ENCODE measurements at regions not wholly inside any gene's neighbourhood (a gene's known extent, or its start where the extent isn't known, plus 50 kb on each side); places are given as distances from the start of the nearest gene placed in this dataset.
"Not testable (repeated sequence)": the region's sequence is repeated elsewhere in the genome, so short reads cannot be mapped to it uniquely, and the experiment has no call there.

DNA sequence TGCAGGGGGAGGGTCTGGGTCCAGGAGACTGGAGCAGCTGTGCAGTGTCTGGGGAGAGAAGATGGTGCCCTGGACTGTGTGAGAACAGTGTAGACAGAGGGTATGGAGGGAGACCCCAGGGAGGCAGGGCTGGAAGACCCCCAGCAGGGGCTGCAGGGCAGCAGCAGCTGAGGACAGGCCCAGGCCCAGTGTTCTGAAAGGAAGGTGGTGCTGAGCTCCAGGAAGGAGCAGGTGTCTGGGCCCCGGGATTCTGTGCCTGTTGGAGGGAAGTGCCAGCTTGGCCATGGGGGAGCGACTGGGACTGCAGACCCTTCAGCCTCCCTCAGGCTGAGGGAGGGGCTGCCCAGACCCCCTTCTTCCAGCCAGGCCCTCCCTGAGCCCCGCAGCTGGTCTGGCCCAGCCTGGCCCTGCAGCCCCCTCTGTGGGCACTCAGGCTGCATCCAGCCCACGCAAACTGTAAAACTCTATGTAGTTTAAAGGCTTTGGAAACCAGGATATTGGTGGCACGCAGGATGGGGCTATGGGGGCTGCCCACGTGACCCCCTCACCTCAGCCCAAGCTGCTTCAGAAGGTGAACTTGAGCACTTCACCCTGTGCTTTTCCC, 519.2 kb downstream of the PTPRU start:
- H3K9me3 Mint-ChIP-seq; H3K27ac Mint-ChIP-seq; H3K4me1 Mint-ChIP-seq; H3K36me3 Mint-ChIP-seq; H3K4me3 Mint-ChIP-seq; ATAC-seq (replicated peaks); DNase-seq: not testable (repeated sequence)
- H3K27me3 Mint-ChIP-seq, result peaks cover 14 to 42% of the 10 kb centered on the region in 2 donors

DNA sequence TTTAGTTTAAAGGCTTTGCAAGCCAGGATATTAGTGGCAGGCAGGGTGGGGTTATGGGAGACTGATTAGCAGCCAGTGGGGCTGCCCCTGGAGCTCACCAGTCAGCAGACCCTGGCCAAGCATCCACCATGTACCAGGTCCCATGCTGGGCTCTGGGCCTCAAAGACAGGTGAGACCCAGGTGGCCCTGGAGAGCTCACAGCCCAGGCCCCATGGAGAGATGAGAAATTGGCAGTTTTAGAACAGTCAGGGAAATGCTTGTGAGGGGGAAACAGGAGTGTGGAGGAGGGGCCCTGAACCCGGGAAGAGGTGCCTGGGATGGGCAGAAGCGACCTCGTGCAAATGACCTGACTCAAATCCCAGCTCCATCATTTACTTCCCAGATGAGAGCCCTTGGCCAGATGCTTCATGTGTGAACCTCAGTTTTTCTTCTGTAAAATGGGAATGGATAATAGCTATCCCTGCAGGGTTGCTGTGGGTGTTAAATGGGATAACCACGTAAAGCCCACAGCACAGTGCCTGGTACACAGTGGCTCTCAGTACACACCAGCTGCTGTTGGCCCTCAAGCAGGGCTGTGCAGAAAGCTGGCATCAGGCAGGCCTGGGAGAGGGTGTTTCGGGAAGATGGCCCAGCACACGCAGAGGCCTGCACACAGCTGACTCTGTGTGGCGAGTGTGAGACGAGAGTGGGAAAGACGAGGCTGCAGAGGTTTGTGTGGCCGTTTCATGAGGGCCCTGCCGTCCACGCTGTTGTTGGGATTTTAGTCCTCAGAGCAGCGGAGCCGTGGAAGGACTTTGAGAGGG, 518.5 kb downstream of the PTPRU start:
- no peaks in the 10 kb centered on the region for H3K36me3 Mint-ChIP-seq
- no peak overlapping the region for H3K4me3 Mint-ChIP-seq
- H3K9me3 Mint-ChIP-seq, result no peaks in the 10 kb centered on the region
- no peak for DNase-seq
- ATAC-seq (replicated peaks), result no peak
- no peaks in the 10 kb centered on the region for H3K4me1 Mint-ChIP-seq
- H3K27me3 Mint-ChIP-seq, result peaks cover 14 to 40% of the 10 kb centered on the region in 2 donors
- H3K27ac Mint-ChIP-seq, result no peak overlapping the region

DNA sequence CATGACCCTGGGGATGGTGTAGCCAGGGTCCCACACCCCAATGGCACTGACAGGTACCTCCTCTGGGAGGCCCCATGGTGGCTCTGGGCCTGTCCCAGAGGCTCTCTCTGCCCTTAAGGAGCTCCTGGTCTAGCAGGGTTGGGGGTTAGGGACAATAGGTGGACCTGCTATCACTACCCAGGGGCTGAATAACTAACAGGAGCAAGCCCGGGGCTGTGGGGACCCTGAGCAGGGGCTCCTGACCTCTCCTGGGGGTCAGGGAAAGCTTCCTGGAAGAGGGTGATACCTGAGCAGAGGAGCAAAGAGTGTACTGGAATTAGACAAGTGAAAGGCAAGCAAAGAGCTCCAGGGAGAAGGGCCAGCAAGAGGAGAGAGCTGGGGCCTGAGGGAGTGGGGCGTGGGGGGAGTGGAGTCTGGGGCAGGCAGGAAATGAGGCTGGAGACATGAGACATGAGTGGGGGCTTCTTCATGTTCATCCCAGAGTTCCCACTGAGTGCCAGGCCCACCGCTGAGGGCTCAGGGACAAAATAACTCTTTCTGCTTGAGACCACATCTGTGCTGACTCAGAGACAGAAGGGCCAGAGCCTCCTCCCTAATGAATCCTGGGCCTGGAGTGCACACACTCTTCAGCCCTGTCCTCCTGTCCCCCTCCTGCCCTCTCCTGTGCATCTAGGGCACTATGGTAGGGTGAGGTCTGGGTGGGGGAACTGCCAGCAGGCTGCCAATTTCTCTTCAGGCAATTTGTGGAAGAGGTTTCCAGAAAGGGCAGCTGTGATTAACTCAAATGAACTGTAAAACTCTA, 517.6 kb downstream of the PTPRU start:
- H3K27me3 Mint-ChIP-seq, result peaks cover 14 to 40% of the 10 kb centered on the region in 2 donors
- no peak overlapping the region for H3K27ac Mint-ChIP-seq
- H3K4me3 Mint-ChIP-seq, result no peak overlapping the region
- H3K36me3 Mint-ChIP-seq, result no peaks in the 10 kb centered on the region
- no peaks in the 10 kb centered on the region for H3K4me1 Mint-ChIP-seq
- DNase-seq (no peak), ATAC-seq (replicated peaks) (no peak)
- H3K9me3 Mint-ChIP-seq, result no peaks in the 10 kb centered on the region

DNA sequence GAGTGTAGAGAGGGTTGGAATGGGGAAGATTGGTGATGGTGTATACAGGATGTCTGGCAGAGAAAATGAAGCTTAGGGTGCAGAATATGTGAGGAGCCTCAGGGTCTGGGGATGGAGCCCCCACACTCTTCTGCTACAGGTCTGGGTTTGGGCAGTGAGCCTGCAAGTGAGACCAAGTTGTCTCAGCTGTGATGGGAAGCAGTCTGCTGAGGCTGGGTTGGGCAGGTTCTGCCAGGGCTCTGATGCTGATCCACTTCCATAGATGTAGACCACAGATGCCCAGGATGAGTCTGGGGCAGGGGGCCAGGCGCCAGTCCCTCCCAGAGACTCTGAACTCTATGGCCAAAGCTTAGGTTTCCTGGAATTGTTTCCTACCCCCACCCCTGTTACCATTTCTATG, 516.9 kb downstream of the PTPRU start:
- peaks cover 14 to 40% of the 10 kb centered on the region in 2 donors for H3K27me3 Mint-ChIP-seq
- H3K9me3 Mint-ChIP-seq, result no peaks in the 10 kb centered on the region
- ATAC-seq (replicated peaks), result no peak
- H3K36me3 Mint-ChIP-seq, result no peaks in the 10 kb centered on the region
- H3K27ac Mint-ChIP-seq, result no peak overlapping the region
- no peaks in the 10 kb centered on the region for H3K4me1 Mint-ChIP-seq
- no peak overlapping the region for H3K4me3 Mint-ChIP-seq
- no peak for DNase-seq

DNA sequence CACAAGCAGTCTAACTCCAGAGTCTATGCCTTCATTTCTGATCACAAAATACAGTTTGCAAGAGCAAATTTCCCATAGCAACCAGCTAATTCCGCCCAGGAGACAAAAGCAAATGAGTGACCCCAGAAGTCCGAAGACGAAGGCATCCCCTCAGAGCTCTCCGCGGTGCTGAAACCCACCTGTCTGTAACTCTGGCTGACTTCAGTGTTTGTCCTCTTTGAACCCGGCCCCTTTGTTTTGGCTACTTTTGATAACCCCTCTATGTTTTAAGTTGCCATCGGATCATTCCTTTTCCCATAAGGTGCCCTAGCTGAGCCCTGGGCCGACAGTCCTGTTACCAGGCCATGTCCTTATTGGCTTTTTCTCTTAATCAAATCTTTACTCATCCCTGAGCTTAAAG, 515.8 kb downstream of the PTPRU start:
- no peaks in the 10 kb centered on the region for H3K4me1 Mint-ChIP-seq
- H3K4me3 Mint-ChIP-seq, result no peak overlapping the region
- no peak for ATAC-seq (replicated peaks)
- DNase-seq, result no peak
- no peaks in the 10 kb centered on the region for H3K9me3 Mint-ChIP-seq
- H3K27ac Mint-ChIP-seq, result no peak overlapping the region
- H3K27me3 Mint-ChIP-seq, result peaks cover 14 to 30% of the 10 kb centered on the region in 2 donors
- no peaks in the 10 kb centered on the region for H3K36me3 Mint-ChIP-seq

DNA sequence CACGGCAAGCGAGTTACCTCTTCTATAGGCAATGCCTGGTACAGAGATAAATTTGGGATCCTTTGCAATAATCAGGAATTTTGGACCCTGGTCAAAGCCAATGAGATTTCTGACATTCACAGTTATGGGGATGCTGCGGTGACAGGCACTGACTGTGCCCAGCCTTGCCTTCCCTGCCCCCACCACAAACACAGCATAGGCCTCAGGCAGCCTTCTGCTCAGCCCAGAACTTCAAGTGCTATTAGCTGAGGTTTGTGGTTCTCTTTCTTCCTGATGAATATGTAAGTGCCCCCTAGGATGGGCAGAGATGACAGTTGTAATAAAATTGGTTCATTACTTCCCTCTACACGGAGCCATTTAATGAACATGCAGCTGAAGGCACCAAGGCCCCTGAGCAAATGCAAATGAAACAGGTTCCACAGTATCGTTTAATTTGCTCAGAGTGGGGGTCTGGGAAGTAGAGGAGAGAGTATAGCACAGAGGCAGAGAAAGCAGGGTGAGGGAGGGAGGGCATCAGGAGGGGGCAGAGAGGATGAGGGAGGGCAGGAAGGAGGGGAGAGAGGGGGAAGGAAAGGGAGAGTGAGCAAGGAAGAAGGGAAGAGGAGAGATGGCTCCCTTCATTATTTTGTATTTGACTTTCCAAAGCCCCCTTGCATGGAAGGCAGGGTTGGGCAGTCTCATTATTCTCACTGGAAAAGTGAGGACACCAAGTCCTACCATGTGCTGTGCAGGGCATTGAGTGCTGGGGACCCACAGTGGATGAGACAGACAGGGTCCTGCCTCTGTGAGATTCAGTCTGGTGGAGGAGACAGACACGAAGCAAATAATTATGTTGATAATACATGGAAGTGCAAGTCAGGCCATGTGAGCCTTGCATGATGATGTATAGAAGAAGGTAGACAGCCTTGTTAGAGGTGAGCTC, 513.0 kb downstream of the PTPRU start:
- peaks cover 13 to 24% of the 10 kb centered on the region in 2 donors for H3K27me3 Mint-ChIP-seq
- no peaks in the 10 kb centered on the region for H3K36me3 Mint-ChIP-seq
- H3K27ac Mint-ChIP-seq, result no peak overlapping the region
- no peaks in the 10 kb centered on the region for H3K4me1 Mint-ChIP-seq
- ATAC-seq (replicated peaks), result no peak
- H3K9me3 Mint-ChIP-seq, result no peaks in the 10 kb centered on the region
- H3K4me3 Mint-ChIP-seq, result no peak overlapping the region
- no peak for DNase-seq

DNA sequence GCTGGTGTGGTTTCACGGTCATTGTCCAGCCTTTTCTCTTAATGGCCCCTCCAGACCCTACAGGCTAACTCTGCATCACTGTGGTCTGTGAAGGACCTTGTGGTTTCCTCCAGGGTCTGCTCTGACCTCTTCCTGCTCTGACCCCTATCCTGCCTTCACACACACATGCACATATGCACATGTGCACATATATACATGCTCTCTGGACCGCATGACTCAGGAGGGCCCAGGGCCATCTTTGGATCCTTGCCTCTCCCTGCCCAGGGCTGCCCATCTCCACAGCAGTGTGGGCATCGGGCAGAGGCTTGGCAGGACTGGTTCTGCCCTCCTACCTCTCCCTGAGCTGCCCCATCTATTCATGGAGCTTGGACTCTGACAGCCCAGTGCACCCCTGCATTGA, 510.9 kb downstream of the PTPRU start:
- H3K36me3 Mint-ChIP-seq, result no peaks in the 10 kb centered on the region
- no peak overlapping the region for H3K27ac Mint-ChIP-seq
- no peaks in the 10 kb centered on the region for H3K9me3 Mint-ChIP-seq
- no peak for DNase-seq
- H3K4me1 Mint-ChIP-seq, result no peaks in the 10 kb centered on the region
- ATAC-seq (replicated peaks), result no peak
- H3K4me3 Mint-ChIP-seq, result no peak overlapping the region
- H3K27me3 Mint-ChIP-seq, result peaks cover 6 to 11% of the 10 kb centered on the region in 2 donors

DNA sequence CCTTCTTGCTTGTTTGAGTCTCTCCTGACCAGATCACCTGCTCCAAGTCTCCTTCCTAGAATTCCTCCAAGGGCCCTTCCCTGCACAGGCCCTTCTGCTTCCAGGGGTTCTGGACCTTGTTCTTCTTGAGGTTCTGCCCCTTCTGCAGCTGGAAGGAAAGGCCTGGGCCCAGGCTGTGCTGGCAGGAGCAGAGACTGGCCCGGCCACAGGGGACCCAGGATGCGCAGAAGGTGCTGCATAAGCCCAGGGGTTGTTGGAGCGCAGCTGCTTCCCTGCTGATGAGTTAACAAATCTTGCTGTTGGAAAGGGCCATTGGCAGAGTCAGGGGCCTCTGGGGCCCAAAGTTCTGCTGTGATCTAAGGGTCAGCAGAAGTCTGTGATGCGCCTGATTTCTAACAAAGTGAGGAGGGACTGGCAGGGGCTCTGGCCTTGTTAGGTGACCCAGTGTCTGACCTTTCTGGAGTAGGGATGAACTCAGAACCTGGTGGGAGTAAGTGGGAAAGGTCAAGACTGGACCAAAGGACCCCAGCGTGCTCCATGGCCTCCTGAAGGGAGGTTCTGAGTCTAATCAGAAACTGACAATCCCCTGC, 509.8 kb downstream of the PTPRU start:
- no peak for ATAC-seq (replicated peaks)
- no peak overlapping the region for H3K4me3 Mint-ChIP-seq
- no peak for DNase-seq
- no peaks in the 10 kb centered on the region for H3K36me3 Mint-ChIP-seq
- no peaks in the 10 kb centered on the region for H3K4me1 Mint-ChIP-seq
- H3K9me3 Mint-ChIP-seq, result no peaks in the 10 kb centered on the region
- H3K27me3 Mint-ChIP-seq, result peaks cover 0 to 10% of the 10 kb centered on the region in 2 donors
- no peak overlapping the region for H3K27ac Mint-ChIP-seq

DNA sequence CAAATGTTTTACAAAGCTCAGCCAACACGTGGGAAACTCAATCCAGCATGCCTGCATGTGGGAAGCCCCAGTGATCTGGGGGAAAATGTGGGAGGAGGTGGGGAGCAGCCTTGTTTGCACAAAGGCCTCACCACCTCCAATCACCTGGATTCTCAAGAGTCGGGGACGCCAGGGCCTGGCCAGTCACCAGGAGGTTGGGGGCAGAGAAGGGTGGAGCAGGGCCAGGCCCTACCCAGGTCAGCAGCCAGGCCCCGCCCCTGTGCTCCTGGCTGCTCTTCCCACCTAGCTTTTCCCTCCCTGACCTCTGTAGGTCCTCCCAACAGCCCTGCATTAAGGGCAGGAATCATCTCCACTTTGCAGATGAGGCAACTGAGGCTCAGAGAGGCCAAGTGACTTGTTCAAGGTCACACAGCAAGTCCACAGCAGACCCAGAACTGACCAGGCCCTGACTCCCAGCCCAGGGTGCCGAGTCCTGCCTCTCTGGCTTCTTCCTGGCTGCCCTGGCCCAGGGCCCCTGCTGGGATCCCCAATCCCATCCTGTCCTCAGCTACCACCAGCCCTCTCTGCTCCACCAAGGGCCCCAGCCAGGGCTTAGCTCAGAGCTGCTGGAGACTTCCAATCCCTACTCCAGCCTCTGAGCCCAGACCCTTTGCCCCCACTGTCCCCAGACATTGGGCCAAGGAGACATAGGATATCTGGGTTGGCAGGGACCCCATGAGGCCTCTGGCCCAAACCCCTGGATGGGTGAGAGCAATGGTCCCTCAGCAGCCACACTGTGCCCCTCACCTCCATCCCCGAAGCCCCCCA, 508.6 kb downstream of the PTPRU start:
- no peak overlapping the region for H3K27ac Mint-ChIP-seq
- DNase-seq (no peak), ATAC-seq (replicated peaks) (no peak)
- H3K4me1 Mint-ChIP-seq, result no peaks in the 10 kb centered on the region
- no peaks in the 10 kb centered on the region for H3K9me3 Mint-ChIP-seq
- no peak overlapping the region for H3K4me3 Mint-ChIP-seq
- H3K36me3 Mint-ChIP-seq, result no peaks in the 10 kb centered on the region
- peaks cover 2 to 12% of the 10 kb centered on the region in 2 donors for H3K27me3 Mint-ChIP-seq

DNA sequence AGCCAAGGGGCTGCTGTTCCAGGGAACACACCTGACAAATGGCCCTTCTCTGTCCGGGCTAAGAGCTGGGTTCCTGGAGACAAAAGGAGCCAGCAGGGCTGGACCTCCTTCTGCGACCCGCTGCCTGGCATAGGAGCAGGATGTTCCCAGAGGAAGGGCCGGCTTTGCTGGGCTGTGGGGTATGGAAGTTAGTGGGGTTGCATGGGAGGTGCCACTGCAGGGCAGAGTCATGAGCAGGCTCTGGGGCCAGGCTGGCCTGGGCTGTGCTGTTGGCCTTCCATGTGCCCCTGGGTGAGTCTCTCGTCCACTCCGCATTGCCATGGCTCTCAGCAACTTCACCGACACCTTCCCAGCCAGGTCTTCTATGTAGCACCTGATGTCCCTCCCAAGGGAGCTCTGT, 507.6 kb downstream of the PTPRU start:
- DNase-seq (no peak), ATAC-seq (replicated peaks) (no peak)
- H3K27me3 Mint-ChIP-seq, result peaks cover 9 to 14% of the 10 kb centered on the region in 2 donors
- H3K27ac Mint-ChIP-seq, result no peak overlapping the region
- H3K4me3 Mint-ChIP-seq, result no peak overlapping the region
- H3K4me1 Mint-ChIP-seq, result no peaks in the 10 kb centered on the region
- peaks cover 0 to 2% of the 10 kb centered on the region in 2 donors for H3K9me3 Mint-ChIP-seq
- no peaks in the 10 kb centered on the region for H3K36me3 Mint-ChIP-seq

DNA sequence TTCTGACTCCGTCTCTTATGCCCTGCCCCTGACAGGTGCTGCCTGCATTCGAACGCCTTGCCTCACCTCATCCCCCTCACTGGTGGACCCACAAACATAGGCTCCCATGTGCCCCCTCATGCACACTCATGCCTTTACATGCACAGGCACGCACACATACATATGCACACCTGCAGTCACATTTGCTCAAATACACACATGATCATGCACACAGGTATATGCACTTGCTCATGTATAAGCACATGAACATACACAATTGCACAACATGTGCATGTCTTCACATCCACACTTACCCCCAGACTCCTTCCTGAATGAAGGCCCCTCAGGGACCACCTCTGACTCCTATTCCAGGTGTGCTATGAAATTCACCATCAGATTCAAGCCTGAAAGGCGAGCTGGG, 506.9 kb downstream of the PTPRU start:
- Mint-ChIP-seq H3K27me3 (peaks cover 11 to 14% of the 10 kb centered on the region in 2 donors), H3K27ac (no peak overlapping the region), H3K4me3 (no peak overlapping the region), H3K4me1 (no peaks in the 10 kb centered on the region), H3K36me3 (no peaks in the 10 kb centered on the region), H3K9me3 (peaks cover 0 to 3% of the 10 kb centered on the region in 2 donors)
- no peak for ATAC-seq (replicated peaks)
- DNase-seq, result no peak

DNA sequence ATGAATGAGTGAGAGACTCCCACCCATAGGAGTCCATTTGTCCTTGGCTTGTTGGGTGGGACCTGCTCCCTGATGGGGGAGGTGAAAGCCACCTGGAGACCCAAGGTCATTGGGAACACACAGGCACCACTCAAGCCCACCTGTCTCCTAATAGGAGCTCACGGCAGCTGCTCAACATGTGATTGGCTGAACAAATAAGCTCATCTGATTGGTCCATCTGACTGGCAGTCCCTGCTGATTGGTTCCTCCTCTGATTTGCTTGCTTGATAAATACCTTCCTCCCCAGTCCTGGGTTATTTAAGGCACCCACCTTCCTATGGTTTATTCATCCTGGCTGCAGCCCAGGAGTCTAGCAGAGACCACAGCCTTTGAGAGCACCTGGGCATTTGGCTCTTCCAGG, 502.9 kb downstream of the PTPRU start:
- H3K4me3 Mint-ChIP-seq, result no peak overlapping the region
- H3K9me3 Mint-ChIP-seq, result peaks cover 0 to 3% of the 10 kb centered on the region in 2 donors
- H3K36me3 Mint-ChIP-seq, result no peaks in the 10 kb centered on the region
- peaks cover 14 to 21% of the 10 kb centered on the region in 2 donors for H3K27me3 Mint-ChIP-seq
- ATAC-seq (replicated peaks) (no peak), DNase-seq (no peak)
- no peak overlapping the region for H3K27ac Mint-ChIP-seq
- no peaks in the 10 kb centered on the region for H3K4me1 Mint-ChIP-seq

DNA sequence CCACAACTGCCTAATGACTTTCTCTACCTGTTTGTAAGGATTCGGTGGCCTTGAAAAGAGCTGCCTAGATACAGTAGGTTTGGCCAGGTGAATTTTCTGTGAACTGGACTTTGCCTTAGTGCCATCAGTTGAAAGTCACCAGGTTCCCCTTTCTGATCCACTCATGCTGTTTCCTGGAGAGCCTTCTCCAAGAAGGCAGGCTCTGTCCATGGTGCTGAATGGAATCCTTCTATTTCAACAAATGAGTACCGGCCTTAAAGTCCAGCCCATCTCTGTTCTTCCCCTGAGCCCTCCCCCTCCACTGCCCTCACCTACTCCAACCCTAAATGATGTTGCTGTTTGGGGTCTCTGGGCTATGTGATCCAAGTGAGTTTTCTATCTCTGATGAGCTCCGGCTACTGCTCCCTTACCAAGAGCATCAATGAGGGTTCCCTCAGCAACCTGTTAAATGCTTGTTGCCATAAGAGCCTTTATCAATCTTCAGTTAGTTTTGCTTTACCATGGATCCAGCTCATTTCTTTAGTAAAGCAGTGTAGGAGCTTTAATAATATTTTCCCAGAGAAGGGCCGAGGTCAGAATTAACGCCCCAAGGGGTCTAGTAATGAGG, 500.4 kb downstream of the PTPRU start:
- Mint-ChIP-seq H3K27ac (no peak overlapping the region), H3K27me3 (peaks cover 16 to 31% of the 10 kb centered on the region in 2 donors), H3K36me3 (no peaks in the 10 kb centered on the region), H3K4me1 (no peaks in the 10 kb centered on the region), H3K4me3 (no peak overlapping the region), H3K9me3 (peaks cover 0 to 3% of the 10 kb centered on the region in 2 donors)
- DNase-seq, result no peak
- ATAC-seq (replicated peaks), result no peak
